Activated T-cell treated with anti-CD3 and anti-CD28 coated beads for 48 hours (primary cell): ENCODE measurements at regions not wholly inside any gene's neighbourhood (a gene's known extent, or its start where the extent isn't known, plus 50 kb on each side); places are given as distances from the start of the nearest gene placed in this dataset.
A peak's percentile ranks its signal among the peaks of the same experiment; 100 is the strongest.
"Not testable (repeated sequence)": the region's sequence is repeated elsewhere in the genome, so short reads cannot be mapped to it uniquely, and the experiment has no call there.

Experiments used
- DNase-seq: peaks from one replicate; pipeline ENCODE4 v3.0.0-alpha.2; 2020; ENCODE audit warnings: low read depth

DNA sequence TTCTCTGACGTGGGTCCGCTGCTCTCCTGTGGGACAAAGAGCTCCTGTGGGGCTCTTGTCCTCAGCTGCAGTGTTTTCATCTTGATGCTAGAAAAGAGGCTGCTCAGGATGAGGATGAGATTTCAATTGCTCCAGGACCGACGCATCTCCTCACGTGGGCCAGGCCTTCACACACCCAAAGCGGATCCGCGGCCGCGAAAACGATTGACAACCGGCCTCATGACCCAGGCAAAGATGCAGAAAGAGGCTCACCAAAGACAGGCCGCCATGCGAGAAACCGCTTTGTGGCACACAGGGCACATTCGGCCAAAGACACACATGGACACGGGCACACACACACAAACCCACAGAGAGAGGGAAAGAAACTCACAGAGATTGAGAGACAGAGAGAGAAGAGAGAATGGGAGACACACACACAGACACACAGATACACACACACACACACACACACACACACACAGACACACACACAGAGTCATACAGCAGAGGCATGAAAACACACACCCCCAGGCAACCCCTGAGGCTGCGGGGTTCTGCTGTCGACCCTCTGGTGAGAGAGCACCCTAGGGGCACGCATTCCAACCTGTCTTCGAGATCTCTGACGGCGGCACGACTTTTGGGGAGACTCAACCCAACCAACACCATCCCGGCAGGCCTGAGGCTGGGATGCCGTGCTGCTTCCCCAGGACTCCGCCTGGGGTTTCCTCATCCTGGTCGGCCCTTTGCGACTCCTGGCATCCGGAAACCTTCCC, 168.5 kb upstream of the ZNF337 start:
- DNase-seq: not testable (repeated sequence)

GRCh38 chr20:25864326-25864962, 167.8 kb upstream of the ZNF337 start:
- DNase-seq: no peak

DNA sequence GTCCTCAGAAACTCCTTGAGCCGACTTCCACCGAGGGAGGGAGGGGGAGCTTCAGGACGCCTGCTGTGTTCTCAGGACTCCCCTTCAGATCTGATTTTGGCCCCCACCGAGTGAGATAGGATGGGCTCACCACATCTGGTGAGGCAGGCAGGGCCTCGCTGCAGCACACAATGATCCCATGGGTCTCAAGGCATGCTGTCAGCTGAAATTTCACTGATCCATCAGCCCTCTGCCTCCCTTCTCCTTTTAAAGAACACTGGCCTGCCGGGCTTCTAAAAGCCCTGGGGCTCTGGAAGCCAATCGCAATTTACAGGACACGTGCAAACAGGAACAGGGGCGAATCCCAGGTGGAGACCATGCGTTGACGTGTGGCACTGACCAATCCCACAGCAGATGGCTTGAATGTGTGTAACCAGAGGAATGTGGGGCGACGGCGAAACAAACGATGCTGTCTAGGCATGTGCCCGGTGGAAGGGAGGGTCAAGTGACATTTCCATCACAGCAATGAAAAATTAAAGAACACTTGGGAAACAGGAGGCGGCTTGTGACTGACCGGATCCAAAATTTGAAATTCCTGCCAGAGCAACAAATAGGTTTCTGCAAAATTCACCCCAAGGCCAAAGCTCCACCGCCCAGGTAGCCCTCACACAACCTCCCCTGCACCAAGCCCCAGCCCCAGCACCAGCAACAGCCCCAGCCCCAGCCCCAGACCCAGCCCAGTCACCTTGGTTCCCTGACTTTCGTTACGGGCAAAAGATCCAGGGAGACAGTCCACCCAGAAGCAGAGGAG, 167.1 kb upstream of the ZNF337 start:
- DNase-seq: no peak

GRCh38 chr20:25862967-25863530, 166.4 kb upstream of the ZNF337 start:
- peak; percentile 83 for DNase-seq

DNA sequence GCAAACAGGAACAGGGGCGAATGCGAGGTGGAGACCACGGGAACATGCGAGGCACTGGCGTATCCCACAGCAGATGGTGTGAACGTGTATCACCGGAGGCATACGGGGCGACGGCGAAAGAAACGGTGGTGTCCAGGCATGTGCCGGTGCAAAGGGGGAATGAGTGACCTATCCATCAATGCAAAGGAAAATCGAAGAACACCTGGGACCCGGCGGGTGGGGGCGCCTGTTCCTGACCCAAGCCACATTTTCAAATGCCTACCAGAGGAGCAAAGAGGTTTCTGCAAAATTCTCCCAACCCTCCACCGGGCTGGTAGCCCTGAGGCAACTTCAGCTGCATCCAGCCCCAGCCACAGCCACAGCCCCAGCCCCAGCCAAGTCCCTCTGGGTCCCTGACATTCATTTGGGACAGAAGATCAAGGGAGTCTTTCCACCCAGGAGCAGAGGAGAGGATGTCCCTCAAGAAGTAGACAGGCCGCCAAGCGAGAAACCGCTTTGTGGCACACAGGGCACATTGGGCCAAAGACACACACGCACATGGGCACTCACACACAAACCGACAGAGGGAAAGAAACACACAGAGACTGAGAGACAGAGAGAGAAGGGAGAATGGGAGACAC, 164.0 kb upstream of the ZNF337 start:
- no peak for DNase-seq

DNA sequence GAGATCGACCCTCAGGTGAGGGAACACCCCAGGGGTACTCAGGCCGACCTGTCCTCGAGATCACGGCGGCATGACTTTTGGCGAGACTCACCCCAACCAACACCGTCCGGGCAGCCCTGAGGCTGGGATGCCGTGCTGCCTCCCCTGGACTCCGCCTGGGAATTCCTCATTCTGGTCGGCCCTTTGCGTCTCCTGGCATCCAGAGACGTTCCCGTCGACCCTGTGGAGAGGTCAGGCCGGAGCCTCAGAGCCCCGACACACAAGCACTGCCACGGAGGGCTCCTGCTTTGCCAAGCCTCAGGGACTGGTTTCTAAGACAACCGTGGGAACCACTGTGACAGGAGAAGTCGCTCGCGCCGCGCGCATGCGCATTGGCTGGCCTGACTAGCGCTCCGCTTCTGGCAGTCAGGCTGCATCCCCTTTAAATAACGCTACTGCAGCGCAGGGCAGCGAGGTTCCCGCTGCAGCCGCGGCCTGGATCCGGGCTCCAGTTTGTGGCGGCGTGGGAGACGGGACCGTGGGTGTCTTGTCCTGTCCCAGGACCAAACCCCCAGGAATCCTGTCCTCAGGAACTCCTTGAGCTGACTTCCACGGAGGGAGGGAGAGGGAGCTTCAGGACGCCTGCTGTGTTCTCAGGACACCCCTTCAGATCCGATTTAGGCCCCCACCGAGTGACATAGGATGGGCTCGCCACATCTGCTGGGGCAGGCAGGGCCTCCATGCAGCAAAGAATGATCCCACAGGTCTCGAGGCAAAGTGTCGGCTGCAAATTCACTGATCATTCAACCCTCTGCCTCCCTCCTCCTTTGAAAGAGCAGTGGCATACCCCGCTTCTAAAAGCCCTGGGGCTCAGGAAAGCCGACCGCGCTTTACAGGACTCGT, 163.2 kb upstream of the ZNF337 start:
- DNase-seq: peak; percentile 77

DNA sequence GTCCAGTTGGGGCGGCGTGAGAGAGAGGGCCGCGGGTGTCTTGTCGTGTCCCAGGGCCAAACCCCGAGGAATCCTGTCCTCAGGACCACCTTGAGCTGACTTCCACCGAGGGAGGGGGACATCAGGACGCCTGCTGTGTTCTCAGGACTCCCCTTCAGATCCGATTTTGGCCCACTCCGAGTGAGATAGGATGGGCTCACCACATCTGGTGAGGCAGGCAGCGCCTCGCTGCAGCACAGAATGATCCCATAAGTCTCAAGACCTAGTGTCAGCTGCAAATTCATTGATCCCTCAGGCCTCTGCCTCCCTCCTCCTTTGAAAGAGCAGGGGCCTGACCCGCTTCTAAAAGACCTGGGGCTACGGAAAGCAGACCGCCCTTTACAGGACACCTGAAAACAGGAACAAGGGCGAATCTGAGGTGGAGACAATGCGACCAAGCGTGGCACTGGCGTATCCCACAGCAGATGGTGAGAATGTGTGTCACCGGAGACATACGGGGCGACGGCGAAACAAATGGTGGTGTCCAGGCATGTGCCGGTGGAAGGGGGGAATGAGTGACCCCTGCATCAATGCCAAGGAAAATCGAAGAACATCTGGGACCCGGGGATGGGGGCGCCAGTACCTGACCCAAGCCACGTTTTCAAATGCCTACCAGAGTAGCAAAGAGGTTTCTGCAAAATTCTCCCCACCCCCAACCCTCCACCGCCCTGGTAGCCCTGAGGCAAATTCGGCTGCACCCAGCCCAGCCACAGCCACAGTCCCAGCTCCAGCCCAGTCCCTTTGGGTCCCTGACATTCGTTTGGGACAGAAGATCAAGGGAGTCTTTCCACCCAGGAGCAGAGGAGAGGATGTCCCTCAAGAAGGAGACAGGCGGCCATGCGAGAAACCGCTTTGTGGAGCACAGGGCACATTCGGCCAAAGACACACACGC, 162.1 kb upstream of the ZNF337 start:
- no peak for DNase-seq

DNA sequence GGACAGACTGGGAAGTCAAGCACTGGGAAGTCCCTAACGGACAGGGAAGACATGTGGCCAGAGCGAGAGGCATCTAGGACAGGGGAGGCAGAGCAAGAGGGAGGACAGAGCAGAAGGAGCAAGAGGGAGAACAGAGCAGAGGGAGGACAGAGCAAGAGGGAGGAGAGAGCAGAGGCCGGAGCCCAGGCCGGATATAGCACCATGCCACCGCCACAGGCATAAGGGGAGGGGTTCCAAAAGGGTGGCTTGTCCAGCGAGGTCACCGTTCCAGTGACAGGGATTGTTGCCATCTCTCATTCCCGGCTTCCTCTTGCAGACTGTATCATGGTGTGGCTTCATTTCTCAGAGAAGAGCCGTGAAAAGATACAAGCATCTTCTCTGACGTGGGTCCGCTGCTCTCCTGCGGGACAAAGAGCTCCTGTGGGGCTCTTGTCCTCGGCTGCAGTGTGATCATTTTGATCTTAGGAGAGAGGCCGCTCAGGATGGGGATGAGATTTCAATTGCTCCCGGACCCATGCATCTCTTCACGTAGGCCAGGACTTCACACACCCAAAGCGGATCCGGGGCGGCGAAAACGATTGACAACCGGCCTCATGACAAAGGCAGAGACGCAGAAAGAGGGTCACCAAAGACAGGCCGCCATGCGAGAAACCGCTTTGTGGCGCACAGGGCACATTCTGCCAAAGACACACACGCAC, 160.6 kb upstream of the ZNF337 start:
- not testable (repeated sequence) for DNase-seq

DNA sequence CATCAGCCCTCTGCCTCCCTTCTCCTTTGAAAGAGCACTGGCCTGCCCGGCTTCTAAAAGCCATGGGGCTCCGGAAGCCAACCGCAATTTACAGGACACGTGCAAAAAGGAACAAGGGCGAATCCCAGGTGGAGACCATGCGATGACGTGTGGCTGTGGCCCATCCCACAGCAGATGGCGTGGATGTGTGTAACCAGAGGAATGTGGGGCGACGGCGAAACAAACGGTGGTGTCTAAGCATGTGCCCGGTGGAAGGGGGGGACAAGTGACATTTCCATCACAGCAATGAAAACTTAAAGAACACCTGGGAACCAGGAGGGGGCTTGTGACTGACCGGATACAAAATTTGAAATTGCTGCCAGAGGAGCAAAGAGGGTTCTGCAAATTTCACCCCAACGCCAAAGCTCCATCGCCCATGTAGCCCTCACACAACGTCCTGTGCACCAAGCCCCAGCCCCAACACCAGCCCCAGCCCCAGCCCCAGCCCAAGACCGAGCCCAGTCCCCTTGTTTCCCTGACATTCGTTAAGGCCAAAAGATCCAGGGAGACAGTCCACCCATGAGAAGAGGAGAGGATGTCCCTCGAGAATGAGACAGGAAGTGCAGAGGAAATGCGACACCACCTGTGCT, 159.7 kb upstream of the ZNF337 start:
- no peak for DNase-seq

- DNase-seq: not testable (repeated sequence)
Observed at GRCh38 chr20:25855451-25856156, 159.0 kb upstream of the ZNF337 start.

DNA sequence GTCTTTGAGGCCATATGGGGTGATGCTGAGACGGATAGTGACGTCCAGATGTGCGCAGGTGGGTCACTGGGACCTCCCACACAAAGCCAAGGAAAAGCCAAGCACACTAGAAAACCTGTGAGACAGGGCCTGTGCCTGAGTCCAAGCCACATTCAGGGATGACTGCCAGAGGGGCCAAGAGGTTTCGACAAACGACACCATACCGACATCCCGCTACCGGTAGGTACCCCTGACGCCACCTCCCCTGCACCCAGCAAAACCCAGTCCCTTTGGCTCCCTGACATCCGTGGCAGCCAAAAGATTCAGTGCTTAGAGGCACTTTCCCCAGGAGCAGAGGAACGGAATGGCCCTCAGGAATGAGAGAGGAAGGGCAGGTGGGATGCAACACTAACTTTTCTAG, 158.0 kb upstream of the ZNF337 start:
- not testable (repeated sequence) for DNase-seq

DNA sequence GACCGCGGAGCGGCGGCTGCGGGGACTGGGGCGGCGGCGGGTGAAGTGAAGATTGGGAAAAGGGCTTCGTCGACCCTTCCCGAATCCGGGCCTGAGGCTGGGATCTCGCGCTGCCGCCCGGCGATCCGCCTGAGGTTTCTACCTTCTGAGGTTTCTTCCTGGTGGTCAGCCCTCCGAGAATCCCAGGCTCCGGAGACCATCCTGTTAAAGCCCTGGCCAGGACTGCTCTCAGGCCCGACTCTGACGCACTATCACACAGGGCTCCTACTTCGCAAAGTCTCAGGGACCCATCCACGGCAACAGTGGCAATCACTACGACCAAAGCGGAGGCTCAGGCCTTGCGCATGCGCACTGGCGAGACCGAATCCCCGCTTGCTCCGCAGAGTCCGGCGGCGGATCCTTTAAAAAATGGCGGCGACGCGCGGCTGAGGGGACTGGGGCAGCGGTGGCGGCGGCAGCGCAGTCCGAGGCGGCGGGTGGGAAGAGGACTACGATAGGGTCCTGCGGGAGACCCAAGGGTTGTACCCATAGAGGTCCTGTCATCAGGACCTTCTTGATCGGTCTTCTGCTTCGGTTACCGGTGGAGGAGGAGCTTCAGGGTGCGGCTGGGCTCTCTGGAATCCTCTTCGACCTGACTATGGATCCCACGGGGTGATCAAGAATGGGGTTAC, 157.2 kb upstream of the ZNF337 start:
- DNase-seq: peak; percentile 80

- not testable (repeated sequence) for DNase-seq
Observed at GRCh38 chr20:25852968-25853717, 156.5 kb upstream of the ZNF337 start.

DNA sequence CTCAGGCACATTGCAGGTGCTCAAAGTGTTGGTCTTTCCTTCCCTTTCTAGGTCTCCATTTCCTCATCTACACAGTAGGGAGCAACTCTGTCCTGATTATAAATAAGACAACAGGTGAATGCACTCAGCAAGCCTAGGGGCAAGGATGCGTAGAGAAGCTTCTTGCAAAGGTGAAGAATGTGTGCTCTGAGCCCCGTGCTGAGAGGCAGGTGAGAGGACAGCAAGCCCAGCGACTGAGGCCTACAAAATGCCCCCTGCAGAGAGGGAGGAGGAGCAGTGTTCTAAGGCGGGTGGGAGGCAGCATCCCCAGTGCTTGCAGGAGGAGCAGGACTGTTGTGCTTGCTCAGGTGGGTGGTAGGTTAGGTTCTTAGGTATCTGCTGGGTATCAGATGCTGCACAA, 153.5 kb upstream of the ZNF337 start:
- not testable (repeated sequence) for DNase-seq

DNA sequence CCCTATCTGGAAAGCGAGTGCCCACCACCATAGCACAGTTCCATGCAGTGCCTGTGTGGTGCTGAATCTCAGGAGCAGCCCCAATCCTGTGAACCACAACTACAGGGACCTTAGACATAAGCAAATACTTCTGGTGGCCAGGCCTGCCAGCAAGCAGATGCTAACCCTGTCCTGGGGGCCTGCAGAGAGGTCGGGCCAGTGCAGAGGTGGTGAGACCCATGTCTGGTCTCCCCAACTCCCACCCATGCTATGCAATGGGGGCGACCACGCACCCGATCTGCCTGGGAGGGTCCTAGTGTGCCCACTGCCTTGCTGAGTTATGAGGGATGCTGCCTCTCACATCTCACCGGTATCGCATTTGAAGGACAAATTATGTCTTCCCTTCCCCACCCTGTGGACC, 151.6 kb upstream of the ZNF337 start:
- no peak for DNase-seq

DNA sequence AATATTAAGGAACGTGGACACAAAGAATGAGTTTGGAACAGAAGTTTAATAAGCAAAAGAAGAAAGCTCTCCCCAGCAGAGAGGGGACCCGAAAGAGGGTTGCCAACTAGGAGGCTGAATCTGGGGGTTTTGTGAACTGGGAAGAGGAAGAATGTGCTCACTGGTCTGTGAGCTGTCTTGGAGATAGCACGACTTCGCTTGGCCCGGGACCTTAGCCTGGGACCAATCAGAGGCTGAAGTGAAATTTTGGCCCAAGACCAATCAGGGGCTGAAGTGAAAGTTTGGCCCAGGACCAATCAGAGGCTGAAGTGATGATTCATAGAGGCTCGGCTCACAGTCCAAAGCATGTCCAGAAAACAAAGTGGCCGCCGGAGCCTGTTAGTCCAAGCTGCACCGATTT, 148.0 kb upstream of the ZNF337 start:
- DNase-seq: not testable (repeated sequence)

GRCh38 chr20:25813511-25813910, 116.9 kb upstream of the ZNF337 start:
- not testable (repeated sequence) for DNase-seq
